Peyer's patch (tissue), 4 donors: ENCODE measurements at regions not wholly inside any gene's neighbourhood (a gene's known extent, or its start where the extent isn't known, plus 50 kb on each side); places are given as distances from the start of the nearest gene placed in this dataset.

Source experiments
- CTCF ChIP-seq, 6 experiments: fragments of 450-650 bp in 4 of 6; fragments of 200-600 bp in 2 of 6; sonication (generic) in 1 of 6; IDR thresholded peaks; one replicate each; pipeline ENCODE4 v1.5.1; 2017 to 2019; ENCODE audit warnings: antibody characterized with exemption in 6 of 6, mild to moderate bottlenecking in 3 of 6, moderate library complexity in 1 of 6
- POLR2A ChIP-seq, 2 donors: fragments of 450-650 bp; IDR thresholded peaks; one replicate each; pipeline ENCODE4 v1.5.1; 2017; ENCODE audit warnings: antibody characterized with exemption in 2 of 2, mild to moderate bottlenecking in 2 of 2, moderate library complexity in 2 of 2

- TF ChIP-seq CTCF (IDR thresholded peaks at IDR 0.05) (no peak), POLR2A (IDR thresholded peaks at IDR 0.05) (no peak)
These were observed 67.9 kb upstream of the EYA4 start for GRCh38 chr6:133173276-133173675.
